ENCODE measurements at regions not wholly inside any gene's neighbourhood (a gene's known extent, or its start where the extent isn't known, plus 50 kb on each side); places are given as distances from the start of the nearest gene placed in this dataset.

- Mint-ChIP-seq H3K4me1 (ENCODE audit: unreplicated experiment) (no peaks in the 10 kb centered on the region), H3K27ac (ENCODE audit: unreplicated experiment) (no peak overlapping the region)
- DNase-seq (ENCODE audit: low spot score), result no peak
Measured at GRCh38 chr11:92276773-92277172, 52.2 kb downstream of the FAT3 start.

GRCh38 chr11:92277871-92278270 is 53.3 kb downstream of the FAT3 start:
- DNase-seq (ENCODE audit: low spot score), result no peak
- TF ChIP-seq CTCF (IDR thresholded peaks at IDR 0.05; ENCODE audit: unreplicated experiment), result no peak
- Mint-ChIP-seq H3K9me3 (ENCODE audit: unreplicated experiment) (no peaks in the 10 kb centered on the region), H3K27ac (ENCODE audit: unreplicated experiment) (no peak overlapping the region), H3K27me3 (ENCODE audit: unreplicated experiment) (peaks cover 1% of the 10 kb centered on the region), H3K4me3 (ENCODE audit: unreplicated experiment) (no peak overlapping the region), H3K36me3 (ENCODE audit: low read depth, unreplicated experiment) (no peaks in the 10 kb centered on the region), H3K4me1 (ENCODE audit: unreplicated experiment) (no peaks in the 10 kb centered on the region)

More at GRCh38 chr11:92276773-92277172, 52.2 kb downstream of the FAT3 start:
- peaks cover 1% of the 10 kb centered on the region for H3K27me3 Mint-ChIP-seq (ENCODE audit: unreplicated experiment)
- TF ChIP-seq CTCF (IDR thresholded peaks at IDR 0.05; ENCODE audit: unreplicated experiment), result no peak
- no peak overlapping the region for H3K4me3 Mint-ChIP-seq (ENCODE audit: unreplicated experiment)
- no peaks in the 10 kb centered on the region for H3K9me3 Mint-ChIP-seq (ENCODE audit: unreplicated experiment)
- no peaks in the 10 kb centered on the region for H3K36me3 Mint-ChIP-seq (ENCODE audit: low read depth, unreplicated experiment)

- Mint-ChIP-seq H3K9me3 (ENCODE audit: unreplicated experiment) (no peaks in the 10 kb centered on the region), H3K36me3 (ENCODE audit: low read depth, unreplicated experiment) (no peaks in the 10 kb centered on the region), H3K27me3 (ENCODE audit: unreplicated experiment) (peaks cover 1% of the 10 kb centered on the region), H3K4me1 (ENCODE audit: unreplicated experiment) (no peaks in the 10 kb centered on the region), H3K27ac (ENCODE audit: unreplicated experiment) (no peak overlapping the region), H3K4me3 (ENCODE audit: unreplicated experiment) (no peak overlapping the region)
- no peak for DNase-seq (ENCODE audit: low spot score)
- TF ChIP-seq CTCF (IDR thresholded peaks at IDR 0.05; ENCODE audit: unreplicated experiment), result no peak
Measured at GRCh38 chr11:92278791-92279433, 54.3 kb downstream of the FAT3 start.

- no peak for DNase-seq (ENCODE audit: low spot score)
- H3K27ac Mint-ChIP-seq (ENCODE audit: unreplicated experiment), result no peak overlapping the region
- TF ChIP-seq CTCF (IDR thresholded peaks at IDR 0.05; ENCODE audit: unreplicated experiment), result no peak
- no peaks in the 10 kb centered on the region for H3K9me3 Mint-ChIP-seq (ENCODE audit: unreplicated experiment)
- H3K36me3 Mint-ChIP-seq (ENCODE audit: low read depth, unreplicated experiment), result no peaks in the 10 kb centered on the region
- no peaks in the 10 kb centered on the region for H3K27me3 Mint-ChIP-seq (ENCODE audit: unreplicated experiment)
- H3K4me3 Mint-ChIP-seq (ENCODE audit: unreplicated experiment), result no peak overlapping the region
- H3K4me1 Mint-ChIP-seq (ENCODE audit: unreplicated experiment), result no peaks in the 10 kb centered on the region
Measured at GRCh38 chr11:92284107-92284506, 59.5 kb downstream of the FAT3 start.

GRCh38 chr11:92284558-92284957 is 59.9 kb downstream of the FAT3 start:
- Mint-ChIP-seq H3K36me3 (ENCODE audit: low read depth, unreplicated experiment) (no peaks in the 10 kb centered on the region), H3K27ac (ENCODE audit: unreplicated experiment) (no peak overlapping the region), H3K4me3 (ENCODE audit: unreplicated experiment) (no peak overlapping the region), H3K27me3 (ENCODE audit: unreplicated experiment) (no peaks in the 10 kb centered on the region), H3K9me3 (ENCODE audit: unreplicated experiment) (no peaks in the 10 kb centered on the region), H3K4me1 (ENCODE audit: unreplicated experiment) (no peaks in the 10 kb centered on the region)
- DNase-seq (ENCODE audit: low spot score), result no peak
- TF ChIP-seq CTCF (IDR thresholded peaks at IDR 0.05; ENCODE audit: unreplicated experiment), result no peak

Measured in endothelial cell (in vitro differentiated cells).